K562 (cell line): ENCODE measurements at regions not wholly inside any gene's neighbourhood (a gene's known extent, or its start where the extent isn't known, plus 50 kb on each side); places are given as distances from the start of the nearest gene placed in this dataset.

Source experiments
- ATAC-seq: fragments of 200-7000 bp; cut with Tn5 transposase; 3 replicates; pipeline ENCODE4 v1.9.1; 2020; ENCODE audit warnings: moderate library complexity
- BruUV-seq: library from RNA; stranded (reverse); fragments of 400-500 nt; replicated peaks from 2 replicates; lab custom pipeline; 2021; lab: Mats Ljungman, UMichigan
- CTCF ChIA-PET: fragments of 300-600 bp; formaldehyde crosslinking; extraction: SDS; loops from one replicate; lab custom pipeline; 2021; ENCODE audit warnings: low intra/inter-chr PET ratio; lab: Yijun Ruan, JAX
- POLR2A ChIA-PET: fragments of 300-600, 350-650 bp; sonication (Branson Sonifier 250); formaldehyde crosslinking; extraction: SDS; loops from one replicate; lab custom pipeline; 2021; ENCODE audit warnings: antibody characterized with exemption, inconsistent platforms; lab: Yijun Ruan, JAX
- DNase-seq, 4 experiments: peaks; one replicate each; pipeline versions ENCODE4 v3.0.0 to v3.0.0-alpha.2; 2011 to 2018; ENCODE audit warnings: low spot score in 3 of 4, mixed read lengths in 3 of 4; ENCODE audit errors: extremely low read depth in 1 of 4
- FAIRE-seq: peaks from 2 replicates; lab custom pipeline; 2011; peaks lifted over from hg19 to GRCh38; lab: Jason Lieb, UNC
- H2AFZ ChIP-seq: 2 replicates; pipeline ENCODE4 v1.6.0; 2011; ENCODE audit warnings: low read depth, low read length, control low read depth, inconsistent platforms
- H3K27ac ChIP-seq: fragments of 200-600 bp; 3 replicates; pipeline ENCODE4 v1.8.0; 2011; ENCODE audit warnings: low read depth, mild to moderate bottlenecking, control low read depth, inconsistent platforms, low read length, moderate library complexity, mixed read lengths; ENCODE audit errors: extremely low read depth
- H3K27me3 ChIP-seq, 2 experiments: fragments of 300-600 bp in 1 of 2; 2 replicates in 1 of 2; 3 replicates in 1 of 2; pipeline versions ENCODE4 v1.6.0 to v1.8.0; 2011; ENCODE audit warnings: inconsistent platforms in 2 of 2, low read length in 2 of 2, mild to moderate bottlenecking in 1 of 2, mixed read lengths in 1 of 2, moderate library complexity in 1 of 2; ENCODE audit not compliant: control insufficient read depth in 2 of 2, insufficient read depth in 2 of 2
- H3K36me3 ChIP-seq: fragments of 300-600 bp; 3 replicates; pipeline ENCODE4 v1.8.0; 2011; ENCODE audit warnings: mild to moderate bottlenecking, low read length, inconsistent platforms; ENCODE audit not compliant: control insufficient read depth, insufficient read depth
- H3K4me1 ChIP-seq, 2 experiments: fragments of 200-600 bp in 1 of 2; replicated peaks in 1 of 2; 2 replicates in 1 of 2; 3 replicates in 1 of 2; pipeline versions ENCODE4 v1.5.1 to v1.8.0; 2011; ENCODE audit warnings: inconsistent platforms in 2 of 2, low read length in 2 of 2, mild to moderate bottlenecking in 1 of 2, mixed read lengths in 1 of 2, moderate library complexity in 1 of 2; ENCODE audit not compliant: control insufficient read depth in 2 of 2, insufficient read depth in 2 of 2
- H3K4me2 ChIP-seq: 2 replicates; pipeline ENCODE4 v1.6.1; 2011; ENCODE audit warnings: low read length, control low read depth, inconsistent platforms, mixed read lengths; ENCODE audit not compliant: insufficient read depth
- H3K4me3 ChIP-seq: fragments of 200-600 bp; sonication (generic), shearing (Covaris generic); 2 replicates; pipeline ENCODE4 v1.5.1; 2016; ENCODE audit warnings: control low read depth, inconsistent platforms
- H3K79me2 ChIP-seq: fragments of 200-600 bp; 3 replicates; pipeline ENCODE4 v1.8.0; 2011; ENCODE audit warnings: low read length, inconsistent platforms; ENCODE audit not compliant: control insufficient read depth, insufficient read depth
- H3K9ac ChIP-seq, 2 experiments: 2 replicates each; pipeline versions ENCODE4 v1.6.0 to v1.6.1; 2011; ENCODE audit warnings: low read depth in 2 of 2, low read length in 2 of 2, control low read depth in 1 of 2, inconsistent platforms in 1 of 2, mild to moderate bottlenecking in 1 of 2, mixed read lengths in 1 of 2; ENCODE audit not compliant: insufficient read depth in 1 of 2
- H3K9me1 ChIP-seq: one replicate; pipeline ENCODE4 v1.6.0; 2011; ENCODE audit warnings: inconsistent platforms, mild to moderate bottlenecking, low read length, moderate library complexity; ENCODE audit not compliant: control insufficient read depth, insufficient read depth
- H3K9me3 ChIP-seq: replicated peaks from 2 replicates; pipeline ENCODE4 v1.5.1; 2011; ENCODE audit warnings: low read depth, low read length, inconsistent platforms; ENCODE audit not compliant: control insufficient read depth, insufficient read depth
- H4K20me1 ChIP-seq: replicated peaks from 2 replicates; pipeline ENCODE4 v1.6.1; 2011; ENCODE audit warnings: low read length, inconsistent platforms, mixed read lengths; ENCODE audit not compliant: control insufficient read depth, insufficient read depth
- ADNP ChIP-seq: fragments of 200-800 bp; sonication (Bioruptor generic); IDR thresholded peaks from 2 replicates; pipeline ENCODE4 v1.6.1; 2016; ENCODE audit warnings: missing genetic modification characterization, missing compliant biosample characterization
- CUX1 ChIP-seq: fragments of 200-800 bp; sonication (Bioruptor generic); IDR thresholded peaks from 2 replicates; pipeline ENCODE4 v1.6.1; 2016; ENCODE audit warnings: missing genetic modification characterization, missing compliant biosample characterization
- ETS1 ChIP-seq: conservative IDR thresholded peaks from 2 replicates; pipeline ENCODE4 v1.6.1; 2011; ENCODE audit warnings: low read depth, mild to moderate bottlenecking, low read length; ENCODE audit not compliant: control insufficient read depth
- ETV5 ChIP-seq: sonication (generic); formaldehyde crosslinking; IDR thresholded peaks from 2 replicates; pipeline ENCODE4 v1.4.0; 2020; ENCODE audit warnings: low read depth, mild to moderate bottlenecking, missing genetic modification reagents
- ETV6 ChIP-seq, 3 experiments: fragments of 150-350 bp in 1 of 3; sonication (generic) in 1 of 3; formaldehyde crosslinking in 1 of 3; IDR thresholded peaks; 2 replicates each; pipeline versions ENCODE4 v1.6.1 to v1.8.0; 2014 to 2022; ENCODE audit warnings: borderline replicate concordance in 2 of 3, low read depth in 2 of 3, antibody characterized with exemption in 1 of 3, low read length in 1 of 3, mild to moderate bottlenecking in 1 of 3, missing genetic modification reagents in 1 of 3
- HNRNPK ChIP-seq: fragments of 200-400 bp; formaldehyde crosslinking; IDR thresholded peaks from one replicate; pipeline ENCODE4 v1.6.1; 2018; ENCODE audit warnings: mild to moderate bottlenecking, low read depth, low read length; ENCODE audit not compliant: poor library complexity, severe bottlenecking
- ILF3 ChIP-seq: fragments of 450-650 bp; IDR thresholded peaks from 2 replicates; pipeline ENCODE4 v1.6.1; 2018; ENCODE audit warnings: antibody characterized with exemption, mild to moderate bottlenecking, moderate library complexity, borderline replicate concordance
- MECOM ChIP-seq: fragments of 250-450 bp; sonication (Bioruptor Pico); IDR thresholded peaks from 2 replicates; pipeline ENCODE4 v1.8.0; 2022; ENCODE audit warnings: inconsistent platforms
- NFE2 ChIP-seq: IDR thresholded peaks from 2 replicates; pipeline ENCODE4 v1.6.1; 2014; ENCODE audit warnings: antibody characterized with exemption, low read depth
- NR1H2 ChIP-seq: sonication (generic); formaldehyde crosslinking; IDR thresholded peaks from 2 replicates; pipeline ENCODE4 v1.4.0; 2020; ENCODE audit warnings: mild to moderate bottlenecking, missing genetic modification reagents
- OTX1 ChIP-seq: fragments of 450-650 bp; formaldehyde crosslinking; IDR thresholded peaks from 2 replicates; pipeline ENCODE4 v1.4.0; 2022; ENCODE audit warnings: mild to moderate bottlenecking
- SIX5 ChIP-seq, 2 experiments: IDR thresholded peaks; 2 replicates each; pipeline ENCODE4 v1.6.1; 2011; ENCODE audit warnings: low read length in 2 of 2, borderline replicate concordance in 1 of 2, low read depth in 1 of 2, mild to moderate bottlenecking in 1 of 2, moderate library complexity in 1 of 2; ENCODE audit not compliant: insufficient read depth in 1 of 2
- SMARCE1 ChIP-seq: fragments of 450-650 bp; IDR thresholded peaks from 2 replicates; pipeline ENCODE4 v1.7.1; 2016; ENCODE audit warnings: mild to moderate bottlenecking
- SNIP1 ChIP-seq: fragments of 450-650 bp; IDR thresholded peaks from 2 replicates; pipeline ENCODE4 v1.7.1; 2017; ENCODE audit warnings: low read depth, mild to moderate bottlenecking
- SNRNP70 ChIP-seq: fragments of 200-400 bp; formaldehyde crosslinking; optimal IDR thresholded peaks from 2 replicates; pipeline ENCODE3; 2017; ENCODE audit warnings: low read depth, low read length
- SRSF7 ChIP-seq: fragments of 200-400 bp; formaldehyde crosslinking; optimal IDR thresholded peaks from 2 replicates; pipeline ENCODE3; 2017; ENCODE audit warnings: mild to moderate bottlenecking, low read depth, low read length
- STAG1 ChIP-seq: sonication (generic); formaldehyde crosslinking; IDR thresholded peaks from 2 replicates; pipeline ENCODE4 v1.5.0; 2020; ENCODE audit warnings: missing genetic modification reagents, borderline replicate concordance
- TAF1 ChIP-seq: IDR thresholded peaks from 2 replicates; pipeline ENCODE4 v1.6.1; 2011; ENCODE audit warnings: mild to moderate bottlenecking, low read length, moderate library complexity; ENCODE audit not compliant: insufficient read depth, control insufficient read depth, severe bottlenecking; ENCODE audit errors: extremely low read depth
- ZNF507 ChIP-seq: conservative IDR thresholded peaks from 2 replicates; pipeline ENCODE4 v1.6.1; 2017; ENCODE audit warnings: missing genetic modification characterization, missing compliant biosample characterization
- in situ Hi-C: fragments of 300-500 bp; cut with MboI; formaldehyde crosslinking; loops from 4 replicates; pipeline ENCODE4 v1.15.0; 2018; ENCODE audit warnings: inconsistent platforms, mixed read lengths
- intact Hi-C: fragments of 100-400 bp; cut with micrococcal nuclease; formaldehyde crosslinking; loops from 2 replicates; pipeline ENCODE4 v1.14.2; 2022

- H3K4me2 ChIP-seq, result no peak overlapping the region
- no peaks in the 10 kb centered on the region for H4K20me1 ChIP-seq
- TF ChIP-seq STAG1 (CRISPR knock-in tag), result no peak
- TF ChIP-seq OTX1 (CRISPR knock-in tag), result no peak
- no peak for TF ChIP-seq NFE2
- TF ChIP-seq HNRNPK, result no peak
- no peak for TF ChIP-seq SNIP1
- no peak for TF ChIP-seq NR1H2 (CRISPR knock-in tag)
- TF ChIP-seq SIX5 (IDR thresholded peaks at IDR 0.05; ENCODE audit: borderline replicate concordance in 1 of 2, insufficient read depth in 1 of 2, low read depth in 1 of 2, low read length in 2 of 2), result no peak
- TF ChIP-seq ETV5 (CRISPR knock-in tag), result no peak
- no peak for TF ChIP-seq ZNF507 (tag)
- no peak for TF ChIP-seq SMARCE1
- TF ChIP-seq ETV6 (IDR thresholded peaks at IDR 0.05; ENCODE audit: borderline replicate concordance in 1 of 2, low read depth in 2 of 2, low read length in 1 of 2), result no peak
- no peak for TF ChIP-seq ETV6 (CRISPR knock-in tag; IDR thresholded peaks at IDR 0.05; ENCODE audit: borderline replicate concordance)
- TF ChIP-seq ADNP (tag), result no peak
- TF ChIP-seq ETS1, result no peak
- no peak for TF ChIP-seq MECOM (CRISPR knock-in tag)
- TF ChIP-seq CUX1 (CRISPR knock-in tag), result no peak
- TF ChIP-seq TAF1, result no peak
- no peak for TF ChIP-seq ILF3
- TF ChIP-seq SNRNP70, result no peak
- no peak for TF ChIP-seq SRSF7
- ChIA-PET POLR2A (no interaction called here), CTCF (no interaction called here)
- H3K9ac ChIP-seq, result no peak overlapping the region
- ATAC-seq (no peak), FAIRE-seq (no peak), DNase-seq (no peak)
- no peaks in the 10 kb centered on the region for H3K9me1 ChIP-seq
- no peaks in the 10 kb centered on the region for H3K4me1 ChIP-seq
- no peaks in the 10 kb centered on the region for H3K9me3 ChIP-seq
- no peaks in the 10 kb centered on the region for H3K27me3 ChIP-seq
- no peak overlapping the region for H3K4me3 ChIP-seq
- no peak overlapping the region for H3K27ac ChIP-seq
- no TSS peak for BruUV-seq
- no peak overlapping the region for H2AFZ ChIP-seq
- intact Hi-C loops (no loop called here), in situ Hi-C loops (no loop called here)
- no peaks in the 10 kb centered on the region for H3K79me2 ChIP-seq
- H3K36me3 ChIP-seq, result no peaks in the 10 kb centered on the region
Measured at GRCh38 chr4:14496969-14497368, 505.3 kb upstream of the CPEB2 start.
